Mesothelial cell of epicardium (in vitro differentiated cells): ENCODE measurements at regions not wholly inside any gene's neighbourhood (a gene's known extent, or its start where the extent isn't known, plus 50 kb on each side); places are given as distances from the start of the nearest gene placed in this dataset.

Source experiments
- DNase-seq, 2 experiments: peaks; one replicate each; pipeline ENCODE4 v3.0.0; 2021; ENCODE audit warnings: low spot score in 2 of 2; ENCODE audit not compliant: unreplicated experiment in 2 of 2
- H3K27ac Mint-ChIP-seq: 2 replicates; pipeline ENCODE4 v1.8.0; 2021; ENCODE audit warnings: mixed read lengths
- H3K27me3 Mint-ChIP-seq: 2 replicates; pipeline ENCODE4 v1.8.0; 2021; ENCODE audit warnings: low read depth, mixed read lengths
- H3K36me3 Mint-ChIP-seq: 2 replicates; pipeline ENCODE4 v1.8.0; 2021; ENCODE audit warnings: mixed read lengths
- H3K4me1 Mint-ChIP-seq: 2 replicates; pipeline ENCODE4 v1.8.0; 2021; ENCODE audit warnings: mixed read lengths
- H3K4me3 Mint-ChIP-seq: 2 replicates; pipeline ENCODE4 v1.8.0; 2021; ENCODE audit warnings: mild to moderate bottlenecking, moderate library complexity, mixed read lengths
- H3K9me3 Mint-ChIP-seq: 2 replicates; pipeline ENCODE4 v1.8.0; 2021; ENCODE audit warnings: mixed read lengths
- TF ChIP-seq, protein P1 (sequence below): fragments of 200-600 bp; sonication (generic); IDR thresholded peaks from one replicate; pipeline ENCODE4 v1.5.0; 2021; ENCODE audit warnings: antibody characterized with exemption; ENCODE audit not compliant: unreplicated experiment

DNA sequence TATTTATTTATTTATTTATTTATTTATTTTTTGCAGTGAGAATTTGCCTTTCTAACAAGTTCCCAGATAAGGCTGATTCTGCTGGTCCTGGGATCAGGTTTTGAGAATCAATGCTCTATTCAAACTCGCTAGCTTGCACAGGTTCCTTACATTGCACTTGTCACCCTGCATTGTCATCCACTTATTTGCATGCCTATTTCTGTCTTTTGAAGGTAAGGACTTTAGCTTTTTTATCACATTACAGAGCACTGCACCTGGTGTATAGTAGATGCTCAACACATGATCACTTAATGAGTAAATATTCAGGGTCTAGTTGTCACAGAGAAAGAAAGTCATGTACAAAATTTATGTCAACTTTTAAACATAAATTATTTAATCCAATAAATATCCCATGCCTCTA is 219.7 kb upstream of the BTG1 start:
- DNase-seq: no peak
- TF ChIP-seq, protein P1, sequence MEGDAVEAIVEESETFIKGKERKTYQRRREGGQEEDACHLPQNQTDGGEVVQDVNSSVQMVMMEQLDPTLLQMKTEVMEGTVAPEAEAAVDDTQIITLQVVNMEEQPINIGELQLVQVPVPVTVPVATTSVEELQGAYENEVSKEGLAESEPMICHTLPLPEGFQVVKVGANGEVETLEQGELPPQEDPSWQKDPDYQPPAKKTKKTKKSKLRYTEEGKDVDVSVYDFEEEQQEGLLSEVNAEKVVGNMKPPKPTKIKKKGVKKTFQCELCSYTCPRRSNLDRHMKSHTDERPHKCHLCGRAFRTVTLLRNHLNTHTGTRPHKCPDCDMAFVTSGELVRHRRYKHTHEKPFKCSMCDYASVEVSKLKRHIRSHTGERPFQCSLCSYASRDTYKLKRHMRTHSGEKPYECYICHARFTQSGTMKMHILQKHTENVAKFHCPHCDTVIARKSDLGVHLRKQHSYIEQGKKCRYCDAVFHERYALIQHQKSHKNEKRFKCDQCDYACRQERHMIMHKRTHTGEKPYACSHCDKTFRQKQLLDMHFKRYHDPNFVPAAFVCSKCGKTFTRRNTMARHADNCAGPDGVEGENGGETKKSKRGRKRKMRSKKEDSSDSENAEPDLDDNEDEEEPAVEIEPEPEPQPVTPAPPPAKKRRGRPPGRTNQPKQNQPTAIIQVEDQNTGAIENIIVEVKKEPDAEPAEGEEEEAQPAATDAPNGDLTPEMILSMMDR: no peak
- no peaks in the 10 kb centered on the region for H3K27me3 Mint-ChIP-seq
- H3K4me1 Mint-ChIP-seq: peaks cover 23% of the 10 kb centered on the region
- no peak overlapping the region for H3K27ac Mint-ChIP-seq
- no peak overlapping the region for H3K4me3 Mint-ChIP-seq
- no peaks in the 10 kb centered on the region for H3K36me3 Mint-ChIP-seq
- no peaks in the 10 kb centered on the region for H3K9me3 Mint-ChIP-seq

- H3K27ac Mint-ChIP-seq: peak overlapping the region; percentile 26
- DNase-seq: no peak
- peaks cover 23% of the 10 kb centered on the region for H3K4me1 Mint-ChIP-seq
- H3K36me3 Mint-ChIP-seq: no peaks in the 10 kb centered on the region
- TF ChIP-seq, protein P1: no peak
- H3K27me3 Mint-ChIP-seq: no peaks in the 10 kb centered on the region
- H3K9me3 Mint-ChIP-seq: no peaks in the 10 kb centered on the region
- no peak overlapping the region for H3K4me3 Mint-ChIP-seq
Measured at GRCh38 chr12:92363295-92364146, 217.9 kb upstream of the BTG1 start.

GRCh38 chr12:92362785-92363184 is 217.1 kb upstream of the BTG1 start:
- DNase-seq: no peak
- no peak overlapping the region for H3K4me3 Mint-ChIP-seq
- no peaks in the 10 kb centered on the region for H3K36me3 Mint-ChIP-seq
- H3K27ac Mint-ChIP-seq: no peak overlapping the region
- no peaks in the 10 kb centered on the region for H3K27me3 Mint-ChIP-seq
- TF ChIP-seq, protein P1: no peak
- H3K9me3 Mint-ChIP-seq: no peaks in the 10 kb centered on the region
- peaks cover 23% of the 10 kb centered on the region for H3K4me1 Mint-ChIP-seq

GRCh38 chr12:92362126-92362525 is 216.5 kb upstream of the BTG1 start:
- no peak for DNase-seq
- Mint-ChIP-seq H3K27me3 (no peaks in the 10 kb centered on the region), H3K4me1 (peaks cover 23% of the 10 kb centered on the region), H3K4me3 (no peak overlapping the region), H3K27ac (no peak overlapping the region), H3K36me3 (no peaks in the 10 kb centered on the region), H3K9me3 (no peaks in the 10 kb centered on the region)
- TF ChIP-seq, protein P1: no peak

DNA sequence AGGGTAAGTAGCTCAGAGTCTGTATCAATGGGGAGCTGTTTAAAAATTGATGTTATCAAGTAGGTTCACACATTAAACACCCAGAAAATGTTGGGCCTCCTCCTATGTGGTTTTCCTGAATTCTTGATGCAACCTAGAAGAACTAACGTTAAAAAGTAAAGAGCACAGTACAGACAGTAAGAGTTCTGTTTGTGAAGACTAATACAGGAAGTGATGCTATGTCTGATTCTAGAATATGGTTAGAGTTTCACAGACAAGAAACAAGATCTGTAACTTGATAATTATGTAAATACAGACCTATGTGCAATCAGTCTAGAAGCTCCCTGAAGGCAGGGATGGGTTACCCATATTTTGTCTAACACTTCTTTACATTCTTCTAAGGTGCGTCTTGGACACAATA is 214.9 kb upstream of the BTG1 start:
- peaks cover 23% of the 10 kb centered on the region for H3K4me1 Mint-ChIP-seq
- no peak for DNase-seq
- H3K9me3 Mint-ChIP-seq: peaks cover 8% of the 10 kb centered on the region
- no peaks in the 10 kb centered on the region for H3K27me3 Mint-ChIP-seq
- TF ChIP-seq, protein P1: no peak
- H3K27ac Mint-ChIP-seq: no peak overlapping the region
- H3K36me3 Mint-ChIP-seq: no peaks in the 10 kb centered on the region
- H3K4me3 Mint-ChIP-seq: no peak overlapping the region
